HT1080 (cell line): ENCODE measurements at regions not wholly inside any gene's neighbourhood (a gene's known extent, or its start where the extent isn't known, plus 50 kb on each side); places are given as distances from the start of the nearest gene placed in this dataset.
A peak's percentile ranks its signal among the peaks of the same experiment; 100 is the strongest.

Source experiments
- DNase-seq: peaks from one replicate; pipeline ENCODE4 v3.0.0-alpha.2; 2015; ENCODE audit warnings: low read depth

- peak; percentile 15 for DNase-seq
These were observed 534.2 kb downstream of the HACE1 start for GRCh38 chr6:104325341-104326172.

GRCh38 chr6:104324301-104324700, 535.4 kb downstream of the HACE1 start:
- no peak for DNase-seq

GRCh38 chr6:104322841-104323240, 536.9 kb downstream of the HACE1 start:
- no peak for DNase-seq

GRCh38 chr6:104321301-104321700, 538.4 kb downstream of the HACE1 start:
- no peak for DNase-seq

- DNase-seq = no peak
These were observed 538.8 kb downstream of the HACE1 start for GRCh38 chr6:104320896-104321295.

GRCh38 chr6:104312851-104313250, 546.9 kb downstream of the HACE1 start:
- peak; percentile 35 for DNase-seq

GRCh38 chr6:104306211-104306610, 553.5 kb downstream of the HACE1 start:
- peak; percentile 46 for DNase-seq

- no peak for DNase-seq
These were observed 554.5 kb downstream of the HACE1 start for GRCh38 chr6:104305206-104305605.

- DNase-seq = no peak
These were observed 557.8 kb downstream of the HACE1 start for GRCh38 chr6:104301951-104302350.

- no peak for DNase-seq
These were observed 573.1 kb downstream of the HACE1 start for GRCh38 chr6:104286641-104287040.

- no peak for DNase-seq
These were observed 574.8 kb downstream of the HACE1 start for GRCh38 chr6:104284872-104285271.

GRCh38 chr6:104282581-104282980, 577.1 kb downstream of the HACE1 start:
- no peak for DNase-seq

- DNase-seq = no peak
These were observed 578.3 kb downstream of the HACE1 start for GRCh38 chr6:104281370-104281769.

- DNase-seq = no peak
These were observed 591.3 kb downstream of the HACE1 start for GRCh38 chr6:104268389-104268788.

- no peak for DNase-seq
These were observed 592.8 kb downstream of the HACE1 start for GRCh38 chr6:104266922-104267321.

- DNase-seq = no peak
These were observed 603.1 kb downstream of the HACE1 start for GRCh38 chr6:104256646-104257045.

GRCh38 chr6:104253236-104253635, 606.5 kb downstream of the HACE1 start:
- no peak for DNase-seq

- DNase-seq = no peak
These were observed 607.4 kb downstream of the HACE1 start for GRCh38 chr6:104252276-104252675.

- no peak for DNase-seq
These were observed 608.1 kb downstream of the HACE1 start for GRCh38 chr6:104251651-104252050.

GRCh38 chr6:104240865-104241264, 618.9 kb downstream of the HACE1 start:
- DNase-seq = no peak

- no peak for DNase-seq
These were observed 619.7 kb downstream of the HACE1 start for GRCh38 chr6:104239971-104240370.

GRCh38 chr6:104229057-104229456, 630.7 kb downstream of the HACE1 start:
- no peak for DNase-seq

- no peak for DNase-seq
These were observed 632.2 kb downstream of the HACE1 start for GRCh38 chr6:104227508-104227907.
